Activated B cell treated with CpG ODN at 0.5 μM for 24 hours (primary cell): ENCODE measurements at regions not wholly inside any gene's neighbourhood (a gene's known extent, or its start where the extent isn't known, plus 50 kb on each side); places are given as distances from the start of the nearest gene placed in this dataset.

Source experiments
- ATAC-seq: fragments of 200-7000 bp; cut with Tn5 transposase; one replicate; pipeline ENCODE4 v1.10.0; 2021; ENCODE audit warnings: low read depth, mild to moderate bottlenecking, moderate library complexity
- CTCF ChIA-PET: fragments of 350-600 bp; sonication (Branson Sonifier 250); formaldehyde crosslinking; loops from one replicate; lab custom pipeline; 2021; ENCODE audit warnings: antibody characterized with exemption; lab: Charles Lee
- POLR2A ChIA-PET: fragments of 350-600 bp; sonication (Branson Sonifier 250); formaldehyde crosslinking; loops from one replicate; lab custom pipeline; 2021; ENCODE audit warnings: antibody characterized with exemption; lab: Charles Lee
- DNase-seq: peaks from one replicate; pipeline ENCODE4 v3.0.0; 2022
- H3K27ac Mint-ChIP-seq: one replicate; pipeline ENCODE4 v1.8.0; 2020; ENCODE audit warnings: mixed read lengths
- H3K27me3 Mint-ChIP-seq: one replicate; pipeline ENCODE4 v1.8.0; 2021; ENCODE audit warnings: mixed read lengths
- H3K36me3 Mint-ChIP-seq: one replicate; pipeline ENCODE4 v1.8.0; 2021; ENCODE audit warnings: low read depth, mixed read lengths
- H3K4me1 Mint-ChIP-seq: one replicate; pipeline ENCODE4 v1.8.0; 2021; ENCODE audit warnings: mixed read lengths
- H3K4me3 Mint-ChIP-seq: one replicate; pipeline ENCODE4 v1.8.0; 2020; ENCODE audit warnings: mild to moderate bottlenecking, mixed read lengths
- H3K9me3 Mint-ChIP-seq: one replicate; pipeline ENCODE4 v1.8.0; 2020; ENCODE audit warnings: mixed read lengths
- CTCF ChIP-seq: fragments of 200-600 bp; IDR thresholded peaks from one replicate; pipeline ENCODE4 v1.8.0; 2022; ENCODE audit warnings: antibody characterized with exemption, mild to moderate bottlenecking
- intact Hi-C: fragments of 100-400 bp; cut with micrococcal nuclease; formaldehyde crosslinking; loops from one replicate; pipeline ENCODE4 v1.15.1; 2024

- intact Hi-C loops: loop anchor here (1.0 to 5.0 kb wide), 6 partner anchors 63 to 417 kb away; no protein-coding TSS in a partner anchor
- ChIA-PET CTCF (interaction anchor here (1.4 to 3.3 kb wide), 5 partner anchors 287 to 417 kb away, joined by 3 to 20 read pairs (median 6); partner anchors contain the start of gene PTGER4), POLR2A (no interaction called here)
- Mint-ChIP-seq H3K9me3 (peaks cover 4% of the 10 kb centered on the region), H3K36me3 (no peaks in the 10 kb centered on the region), H3K27me3 (no peaks in the 10 kb centered on the region), H3K4me3 (no peak overlapping the region), H3K4me1 (peaks cover 13% of the 10 kb centered on the region), H3K27ac (no peak overlapping the region)
- TF ChIP-seq CTCF: no peak
- peak; percentile 34 for ATAC-seq
- no peak for DNase-seq
These were observed 314.1 kb upstream of the PTGER4 start for GRCh38 chr5:40365342-40366330.

- no peaks in the 10 kb centered on the region for H3K36me3 Mint-ChIP-seq
- DNase-seq (no peak), ATAC-seq (no peak)
- peaks cover 13% of the 10 kb centered on the region for H3K4me1 Mint-ChIP-seq
- H3K27ac Mint-ChIP-seq: no peak overlapping the region
- TF ChIP-seq CTCF: no peak
- H3K4me3 Mint-ChIP-seq: no peak overlapping the region
- POLR2A ChIA-PET: interaction anchor here (0.6 kb wide), 1 partner anchor 393 kb away, joined by 4 read pairs; no protein-coding TSS in a partner anchor
- peaks cover 4% of the 10 kb centered on the region for H3K9me3 Mint-ChIP-seq
- H3K27me3 Mint-ChIP-seq: no peaks in the 10 kb centered on the region
- CTCF ChIA-PET: interaction anchor here (1.4 kb wide), 2 partner anchors 321 to 415 kb away, joined by 4 to 6 read pairs; no protein-coding TSS in a partner anchor
- intact Hi-C loops: no loop called here
These were observed 315.3 kb upstream of the PTGER4 start for GRCh38 chr5:40364441-40364840.

GRCh38 chr5:40361378-40361777 lies 318.3 kb upstream of the PTGER4 start:
- no peak overlapping the region for H3K4me3 Mint-ChIP-seq
- no peak overlapping the region for H3K27ac Mint-ChIP-seq
- H3K4me1 Mint-ChIP-seq: peaks cover 5% of the 10 kb centered on the region
- POLR2A ChIA-PET: no interaction called here
- CTCF ChIA-PET: no interaction called here
- no peaks in the 10 kb centered on the region for H3K36me3 Mint-ChIP-seq
- no peaks in the 10 kb centered on the region for H3K27me3 Mint-ChIP-seq
- DNase-seq: no peak
- TF ChIP-seq CTCF: no peak
- peaks cover 4% of the 10 kb centered on the region for H3K9me3 Mint-ChIP-seq
- intact Hi-C loops: no loop called here
- ATAC-seq: no peak

- CTCF ChIA-PET: no interaction called here
- no peak for TF ChIP-seq CTCF
- intact Hi-C loops: no loop called here
- Mint-ChIP-seq H3K36me3 (no peaks in the 10 kb centered on the region), H3K27me3 (no peaks in the 10 kb centered on the region), H3K27ac (no peak overlapping the region), H3K4me3 (no peak overlapping the region), H3K4me1 (peaks cover 5% of the 10 kb centered on the region), H3K9me3 (peaks cover 4% of the 10 kb centered on the region)
- no peak for DNase-seq
- ATAC-seq: no peak
- POLR2A ChIA-PET: no interaction called here
These were observed 319.0 kb upstream of the PTGER4 start for GRCh38 chr5:40360685-40361084.

GRCh38 chr5:40359832-40360231 lies 319.9 kb upstream of the PTGER4 start:
- ChIA-PET CTCF (no interaction called here), POLR2A (no interaction called here)
- intact Hi-C loops: loop anchor here (5.0 kb wide), 1 partner anchor 348 kb away; no protein-coding TSS in a partner anchor
- Mint-ChIP-seq H3K36me3 (no peaks in the 10 kb centered on the region), H3K27me3 (no peaks in the 10 kb centered on the region), H3K27ac (no peak overlapping the region), H3K4me3 (no peak overlapping the region), H3K4me1 (no peaks in the 10 kb centered on the region), H3K9me3 (peaks cover 4% of the 10 kb centered on the region)
- ATAC-seq (no peak), DNase-seq (no peak)
- TF ChIP-seq CTCF: no peak
